ENCODE measurements at regions not wholly inside any gene's neighbourhood (a gene's known extent, or its start where the extent isn't known, plus 50 kb on each side); places are given as distances from the start of the nearest gene placed in this dataset.

DNA sequence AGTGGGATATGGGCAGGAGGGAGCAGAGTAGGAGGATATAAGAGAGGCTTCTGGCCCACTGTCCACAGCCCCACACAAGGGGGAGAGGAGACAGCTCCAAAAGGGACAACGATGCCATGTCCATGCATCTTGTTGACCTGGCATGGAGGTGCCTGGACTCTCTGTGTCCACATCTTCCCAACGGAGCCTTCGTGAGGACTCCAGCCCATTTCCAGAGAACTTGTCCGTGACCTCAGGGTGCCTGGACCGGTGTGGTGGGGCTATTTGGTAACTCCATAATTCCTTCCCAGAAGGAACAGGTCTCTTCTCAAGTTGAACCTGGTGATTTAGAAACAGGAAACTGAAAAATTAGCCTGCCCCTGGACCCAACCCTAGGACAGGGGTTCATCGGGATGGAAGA lies 133.9 kb downstream of the CYP26B1 start:
- BruUV-seq (replicated peaks): no TSS peak
- TF ChIP-seq ZNF720 (CRISPR knock-in tag; IDR thresholded peaks at IDR 0.05): no peak
- TF ChIP-seq, protein P1, sequence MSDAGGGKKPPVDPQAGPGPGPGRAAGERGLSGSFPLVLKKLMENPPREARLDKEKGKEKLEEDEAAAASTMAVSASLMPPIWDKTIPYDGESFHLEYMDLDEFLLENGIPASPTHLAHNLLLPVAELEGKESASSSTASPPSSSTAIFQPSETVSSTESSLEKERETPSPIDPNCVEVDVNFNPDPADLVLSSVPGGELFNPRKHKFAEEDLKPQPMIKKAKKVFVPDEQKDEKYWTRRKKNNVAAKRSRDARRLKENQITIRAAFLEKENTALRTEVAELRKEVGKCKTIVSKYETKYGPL (CRISPR knock-in tag; IDR thresholded peaks at IDR 0.05): no peak
- TF ChIP-seq, protein P2, sequence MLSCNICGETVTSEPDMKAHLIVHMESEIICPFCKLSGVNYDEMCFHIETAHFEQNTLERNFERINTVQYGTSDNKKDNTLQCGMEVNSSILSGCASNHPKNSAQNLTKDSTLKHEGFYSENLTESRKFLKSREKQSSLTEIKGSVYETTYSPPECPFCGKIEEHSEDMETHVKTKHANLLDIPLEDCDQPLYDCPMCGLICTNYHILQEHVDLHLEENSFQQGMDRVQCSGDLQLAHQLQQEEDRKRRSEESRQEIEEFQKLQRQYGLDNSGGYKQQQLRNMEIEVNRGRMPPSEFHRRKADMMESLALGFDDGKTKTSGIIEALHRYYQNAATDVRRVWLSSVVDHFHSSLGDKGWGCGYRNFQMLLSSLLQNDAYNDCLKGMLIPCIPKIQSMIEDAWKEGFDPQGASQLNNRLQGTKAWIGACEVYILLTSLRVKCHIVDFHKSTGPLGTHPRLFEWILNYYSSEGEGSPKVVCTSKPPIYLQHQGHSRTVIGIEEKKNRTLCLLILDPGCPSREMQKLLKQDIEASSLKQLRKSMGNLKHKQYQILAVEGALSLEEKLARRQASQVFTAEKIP (CRISPR knock-in tag; IDR thresholded peaks at IDR 0.05; ENCODE audit: borderline replicate concordance): no peak
- TF ChIP-seq, protein P3, sequence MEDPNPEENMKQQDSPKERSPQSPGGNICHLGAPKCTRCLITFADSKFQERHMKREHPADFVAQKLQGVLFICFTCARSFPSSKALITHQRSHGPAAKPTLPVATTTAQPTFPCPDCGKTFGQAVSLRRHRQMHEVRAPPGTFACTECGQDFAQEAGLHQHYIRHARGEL (CRISPR knock-in tag; IDR thresholded peaks at IDR 0.05): no peak
- no peak for TF ChIP-seq RBFOX2 (IDR thresholded peaks at IDR 0.05; ENCODE audit: low read depth, low read length)
- TF ChIP-seq ZNF737 (CRISPR knock-in tag; IDR thresholded peaks at IDR 0.05; ENCODE audit: borderline replicate concordance): no peak
- TF ChIP-seq, protein P4, sequence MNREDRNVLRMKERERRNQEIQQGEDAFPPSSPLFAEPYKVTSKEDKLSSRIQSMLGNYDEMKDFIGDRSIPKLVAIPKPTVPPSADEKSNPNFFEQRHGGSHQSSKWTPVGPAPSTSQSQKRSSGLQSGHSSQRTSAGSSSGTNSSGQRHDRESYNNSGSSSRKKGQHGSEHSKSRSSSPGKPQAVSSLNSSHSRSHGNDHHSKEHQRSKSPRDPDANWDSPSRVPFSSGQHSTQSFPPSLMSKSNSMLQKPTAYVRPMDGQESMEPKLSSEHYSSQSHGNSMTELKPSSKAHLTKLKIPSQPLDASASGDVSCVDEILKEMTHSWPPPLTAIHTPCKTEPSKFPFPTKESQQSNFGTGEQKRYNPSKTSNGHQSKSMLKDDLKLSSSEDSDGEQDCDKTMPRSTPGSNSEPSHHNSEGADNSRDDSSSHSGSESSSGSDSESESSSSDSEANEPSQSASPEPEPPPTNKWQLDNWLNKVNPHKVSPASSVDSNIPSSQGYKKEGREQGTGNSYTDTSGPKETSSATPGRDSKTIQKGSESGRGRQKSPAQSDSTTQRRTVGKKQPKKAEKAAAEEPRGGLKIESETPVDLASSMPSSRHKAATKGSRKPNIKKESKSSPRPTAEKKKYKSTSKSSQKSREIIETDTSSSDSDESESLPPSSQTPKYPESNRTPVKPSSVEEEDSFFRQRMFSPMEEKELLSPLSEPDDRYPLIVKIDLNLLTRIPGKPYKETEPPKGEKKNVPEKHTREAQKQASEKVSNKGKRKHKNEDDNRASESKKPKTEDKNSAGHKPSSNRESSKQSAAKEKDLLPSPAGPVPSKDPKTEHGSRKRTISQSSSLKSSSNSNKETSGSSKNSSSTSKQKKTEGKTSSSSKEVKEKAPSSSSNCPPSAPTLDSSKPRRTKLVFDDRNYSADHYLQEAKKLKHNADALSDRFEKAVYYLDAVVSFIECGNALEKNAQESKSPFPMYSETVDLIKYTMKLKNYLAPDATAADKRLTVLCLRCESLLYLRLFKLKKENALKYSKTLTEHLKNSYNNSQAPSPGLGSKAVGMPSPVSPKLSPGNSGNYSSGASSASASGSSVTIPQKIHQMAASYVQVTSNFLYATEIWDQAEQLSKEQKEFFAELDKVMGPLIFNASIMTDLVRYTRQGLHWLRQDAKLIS (CRISPR knock-in tag; IDR thresholded peaks at IDR 0.05): no peak
- TF ChIP-seq MED8 (CRISPR knock-in tag; IDR thresholded peaks at IDR 0.05; ENCODE audit: insufficient replicate concordance): no peak
- no peak for TF ChIP-seq HNF4G (IDR thresholded peaks at IDR 0.05; ENCODE audit: borderline replicate concordance, low read depth, low read length)
- TF ChIP-seq HNF4G (CRISPR knock-in tag; IDR thresholded peaks at IDR 0.05; ENCODE audit: borderline replicate concordance, low read depth): no peak
- TF ChIP-seq NR2F1 (CRISPR knock-in tag; IDR thresholded peaks at IDR 0.05): no peak
- no peak for TF ChIP-seq ISX (CRISPR knock-in tag; conservative IDR thresholded peaks at IDR 0.05)
- TF ChIP-seq SSRP1 (CRISPR knock-in tag; IDR thresholded peaks at IDR 0.05): no peak
- no peak for TF ChIP-seq PCBP2 (optimal IDR thresholded peaks at IDR 0.05; ENCODE audit: low read depth, low read length, poor library complexity, severe bottlenecking)
- H3K4me3 ChIP-seq (replicated peaks in 1 of 3; ENCODE audit: insufficient read depth in 1 of 3, low read depth in 2 of 3, low read length in 3 of 3): no peak overlapping the region
- no peak overlapping the region for H3K4me2 ChIP-seq (ENCODE audit: low read depth, low read length)
- DNase-seq (ENCODE audit: low spot score) (no peak), FAIRE-seq (no peak), ATAC-seq (no peak; the same call in 2 of the 3 replicates)
- no peak overlapping the region for H3K27ac ChIP-seq (ENCODE audit: extremely low read length, insufficient read depth, low read length)
- CTCF ChIA-PET (ENCODE audit: low intra/inter-chr PET ratio, low total read pairs): no interaction called here
- H3K36me3 ChIP-seq (replicated peaks in 1 of 2; ENCODE audit: control insufficient read depth in 1 of 2, insufficient read depth in 2 of 2, low read length in 2 of 2): no peaks in the 10 kb centered on the region
- in situ Hi-C loops (cut with HindIII; ENCODE audit: extremely low pct_ligation_motif_present, low pct_unique_long_range_greater_than_20kb): no loop called here
- no peaks in the 10 kb centered on the region for H4K20me1 ChIP-seq (ENCODE audit: insufficient read depth, low read length)
- POLR2A ChIA-PET: no interaction called here
- no peak overlapping the region for H3K9ac ChIP-seq (ENCODE audit: insufficient read depth, low read depth, low read length)
- no peaks in the 10 kb centered on the region for H3K9me3 ChIP-seq (ENCODE audit: low read length)
- 43% methylated on average over 6 of the region's 6 CpGs for WGBS (ENCODE audit: low lambda C conversion rate)
- no peaks in the 10 kb centered on the region for H3K79me2 ChIP-seq (ENCODE audit: insufficient read depth, low read length)
- H3K27me3 ChIP-seq (ENCODE audit: control insufficient read depth in 1 of 2, insufficient read depth in 2 of 2, low read length in 2 of 2): peaks cover 8 to 23% of the 10 kb centered on the region in 2 experiments
- intact Hi-C loops (cut with micrococcal nuclease; ENCODE audit: unreplicated experiment): no loop called here
- H2AFZ ChIP-seq (ENCODE audit: low read length): no peak overlapping the region
- no peaks in the 10 kb centered on the region for H3K4me1 ChIP-seq (ENCODE audit: insufficient read depth, low read length)

Data from HepG2 (cell line).